Transverse colon (tissue), 4 donors: ENCODE measurements at regions not wholly inside any gene's neighbourhood (a gene's known extent, or its start where the extent isn't known, plus 50 kb on each side); places are given as distances from the start of the nearest gene placed in this dataset.
A peak's percentile ranks its signal among the peaks of the same experiment; 100 is the strongest.

Source experiments
- DNase-seq: peaks from one replicate; pipeline ENCODE4 v3.0.0-alpha.2; 2019
- H3K27ac ChIP-seq, 4 donors: fragments of 200-600 bp; sonication (generic); 2 replicates each; pipeline ENCODE4 v1.5.1; 2016 to 2018; ENCODE audit warnings: inconsistent platforms in 4 of 4
- H3K27me3 ChIP-seq: fragments of 200-600 bp; sonication (generic); 2 replicates; pipeline ENCODE4 v1.5.1; 2017; ENCODE audit warnings: inconsistent platforms
- H3K36me3 ChIP-seq, 4 donors: fragments of 200-600 bp; sonication (generic); 2 replicates each; pipeline ENCODE4 v1.5.1; 2017 to 2019; ENCODE audit warnings: inconsistent platforms in 4 of 4
- H3K4me1 ChIP-seq, 4 donors: fragments of 200-600 bp; sonication (generic); 2 replicates each; pipeline ENCODE4 v1.5.1; 2017 to 2020; ENCODE audit warnings: inconsistent platforms in 4 of 4
- H3K4me3 ChIP-seq, 4 donors: fragments of 200-600 bp; sonication (generic); 1 replicate in 1 of 4; 2 replicates in 3 of 4; pipeline versions ENCODE4 v1.5.1 to v1.6.1; 2017 to 2019; ENCODE audit warnings: inconsistent platforms in 4 of 4
- H3K9me3 ChIP-seq, 2 donors: fragments of 200-600 bp; sonication (generic); 2 replicates each; pipeline ENCODE4 v1.5.1; 2017 to 2019; ENCODE audit warnings: inconsistent platforms in 2 of 2
- CTCF ChIP-seq, 5 experiments: fragments of 200-600 bp in 3 of 5; fragments of 450-650 bp in 2 of 5; sonication (generic) in 3 of 5; IDR thresholded peaks; 1 replicate in 2 of 5; 2 replicates in 3 of 5; pipeline ENCODE4 v1.5.1; 2016 to 2017; ENCODE audit warnings: antibody characterized with exemption in 5 of 5, inconsistent platforms in 3 of 5, mild to moderate bottlenecking in 2 of 5, moderate library complexity in 1 of 5
- EP300 ChIP-seq: sonication (generic); formaldehyde crosslinking; IDR thresholded peaks from one replicate; pipeline ENCODE4 v1.6.1; 2017; ENCODE audit warnings: antibody characterized with exemption, low read depth
- POLR2A ChIP-seq: fragments of 450-650 bp; IDR thresholded peaks from one replicate; pipeline ENCODE4 v1.6.1; 2016; ENCODE audit warnings: antibody characterized with exemption, mild to moderate bottlenecking, moderate library complexity
- POLR2AphosphoS5 ChIP-seq, 3 donors: sonication (generic); formaldehyde crosslinking; IDR thresholded peaks; one replicate each; pipeline ENCODE4 v1.6.1; 2016; ENCODE audit warnings: antibody characterized with exemption in 3 of 3
- WGBS, 2 donors: methylation state at CpG; one replicate each; pipeline ENCODE4 v1.1.5; 2018; ENCODE audit warnings: low coverage in 1 of 2; 5-methylcytosine and 5-hydroxymethylcytosine counted together
- in situ Hi-C, 4 donors: fragments of 200-750 bp; cut with MboI; loops; one replicate each; pipeline versions ENCODE4 v1.15.0 to v1.15.1; 2017; ENCODE audit warnings: low sequenced_read_pairs in 3 of 4, low pct_ligation_motif_present in 1 of 4, low pct_unique_long_range_greater_than_20kb in 1 of 4
- intact Hi-C: fragments of 100-400 bp; cut with DNase I; formaldehyde crosslinking; loops from one replicate; pipeline ENCODE4 v1.15.1; 2023; ENCODE audit warnings: low total_unique reads

- TF ChIP-seq CTCF (IDR thresholded peaks at IDR 0.05) (no peak), POLR2A (no peak), POLR2AphosphoS5 (IDR thresholded peaks at IDR 0.05) (no peak), EP300 (no peak)
- Histone ChIP-seq H3K4me3 (no peak overlapping the region), H3K4me1 (peaks cover 0 to 26% (median 10%) of the 10 kb centered on the region in 4 donors), H3K9me3 (no peaks in the 10 kb centered on the region), H3K27ac (no peak overlapping the region), H3K27me3 (no peaks in the 10 kb centered on the region), H3K36me3 (no peaks in the 10 kb centered on the region)
- DNase-seq, result no peak
- WGBS, 2 donors, result 60 to 95% methylated on average over 3 to 4 of the region's 4 CpGs
- intact Hi-C loops (no loop called here), in situ Hi-C loops (no loop called here)
Measured at GRCh38 chr3:177541541-177541940, 344.3 kb upstream of the TBL1XR1 start.

- Histone ChIP-seq H3K9me3 (no peaks in the 10 kb centered on the region), H3K27me3 (no peaks in the 10 kb centered on the region), H3K36me3 (no peaks in the 10 kb centered on the region), H3K27ac (no peak overlapping the region), H3K4me3 (no peak overlapping the region), H3K4me1 (no peaks in the 10 kb centered on the region)
- in situ Hi-C loops (no loop called here), intact Hi-C loops (no loop called here)
- TF ChIP-seq POLR2A (no peak), EP300 (no peak), POLR2AphosphoS5 (IDR thresholded peaks at IDR 0.05) (no peak)
- no peak for DNase-seq
- WGBS, 2 donors, result 92 to 96% methylated on average over 3 of the region's 3 CpGs
Measured at GRCh38 chr3:177545964-177546363, 348.7 kb upstream of the TBL1XR1 start.

- Histone ChIP-seq H3K9me3 (no peaks in the 10 kb centered on the region), H3K36me3 (no peaks in the 10 kb centered on the region), H3K27ac (no peak overlapping the region), H3K27me3 (no peaks in the 10 kb centered on the region), H3K4me1 (no peaks in the 10 kb centered on the region), H3K4me3 (no peak overlapping the region)
- in situ Hi-C loops, result no loop called here
- DNase-seq, result no peak
- intact Hi-C loops, result no loop called here
- TF ChIP-seq POLR2AphosphoS5 (IDR thresholded peaks at IDR 0.05) (no peak), POLR2A (no peak)
- 85 to 87% methylated on average over 13 of the region's 13 CpGs for WGBS, 2 donors
Measured at GRCh38 chr3:177547711-177548350, 350.5 kb upstream of the TBL1XR1 start.

GRCh38 chr3:177550667-177551066 is 353.4 kb upstream of the TBL1XR1 start:
- 93 to 95% methylated on average over 1 of the region's 1 CpG for WGBS, 2 donors

GRCh38 chr3:177551431-177551836 is 354.2 kb upstream of the TBL1XR1 start:
- Histone ChIP-seq H3K4me3 (no peak overlapping the region), H3K36me3 (no peaks in the 10 kb centered on the region), H3K27ac (peak overlapping the region in 1 of 4 donors; percentile 29), H3K4me1 (peaks cover 0 to 6% (median 2%) of the 10 kb centered on the region in 4 donors), H3K9me3 (no peaks in the 10 kb centered on the region), H3K27me3 (no peaks in the 10 kb centered on the region)
- TF ChIP-seq POLR2AphosphoS5 (IDR thresholded peaks at IDR 0.05) (no peak), EP300 (no peak), POLR2A (no peak), CTCF (IDR thresholded peaks at IDR 0.05) (no peak)
- in situ Hi-C loops (no loop called here), intact Hi-C loops (no loop called here)
- DNase-seq, result no peak
- WGBS, 2 donors, result 78 to 80% methylated on average over 3 to 4 of the region's 4 CpGs

More at GRCh38 chr3:177550667-177551066, 353.4 kb upstream of the TBL1XR1 start:
- DNase-seq, result no peak
- in situ Hi-C loops (no loop called here), intact Hi-C loops (no loop called here)
- H3K27ac ChIP-seq, result no peak overlapping the region
- no peaks in the 10 kb centered on the region for H3K36me3 ChIP-seq
- H3K27me3 ChIP-seq, result no peaks in the 10 kb centered on the region
- TF ChIP-seq CTCF (IDR thresholded peaks at IDR 0.05), result no peak
- no peak for TF ChIP-seq POLR2AphosphoS5 (IDR thresholded peaks at IDR 0.05)
- TF ChIP-seq EP300, result no peak
- no peak for TF ChIP-seq POLR2A
- H3K4me3 ChIP-seq, result no peak overlapping the region
- H3K4me1 ChIP-seq, result peaks cover 0 to 6% (median 2%) of the 10 kb centered on the region in 4 donors
- no peaks in the 10 kb centered on the region for H3K9me3 ChIP-seq
